Stimulated activated CD4-positive, alpha-beta T cell treated with anti-CD3 and anti-CD28 coated beads, Interleukin-4, amount 100 ng/mL, for 4 hours (primary cell): ENCODE measurements at regions not wholly inside any gene's neighbourhood (a gene's known extent, or its start where the extent isn't known, plus 50 kb on each side); places are given as distances from the start of the nearest gene placed in this dataset.
"Not testable (repeated sequence)": the region's sequence is repeated elsewhere in the genome, so short reads cannot be mapped to it uniquely, and the experiment has no call there.

Source experiments
- DNase-seq, 2 experiments: peaks; one replicate each; pipeline ENCODE4 v3.0.0-alpha.2; 2020

DNA sequence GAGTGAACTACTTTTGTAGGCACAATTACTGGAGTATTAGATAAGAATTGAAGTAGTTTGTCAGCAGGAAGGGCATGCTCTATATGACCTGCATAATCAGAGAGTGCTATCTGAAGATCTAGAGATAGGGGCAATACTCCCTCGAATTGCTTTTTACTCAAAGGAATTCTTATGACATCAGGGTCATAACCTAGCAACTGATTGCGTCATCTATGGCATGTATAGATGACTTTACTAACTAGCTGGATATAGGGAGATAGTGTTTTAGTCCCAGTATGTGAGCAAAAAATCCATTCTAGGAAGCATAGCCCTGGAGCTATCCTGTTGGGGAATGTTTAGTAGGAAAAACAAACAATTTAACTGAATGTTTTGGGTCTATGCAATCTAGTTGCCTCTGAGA lies 109.5 kb upstream of the ZNF267 start:
- no peak for DNase-seq

DNA sequence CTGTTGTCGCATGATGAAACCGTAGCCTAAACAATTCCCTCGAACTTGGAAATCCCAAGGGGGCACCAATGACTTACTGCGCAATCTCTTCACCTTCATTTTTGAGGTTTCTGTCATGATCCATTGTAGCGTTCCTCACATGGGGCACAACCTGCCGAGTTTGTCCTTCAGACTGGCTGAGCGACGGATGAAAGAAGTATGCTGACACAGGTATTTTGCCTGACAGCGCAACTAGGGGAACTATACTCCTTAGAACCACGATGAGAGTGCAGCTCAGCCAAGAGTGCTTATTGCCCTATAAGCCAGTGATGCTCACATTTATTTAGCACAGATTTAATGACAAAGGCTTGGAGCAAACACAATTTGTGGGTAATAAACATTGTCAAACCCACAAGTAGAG lies 106.3 kb upstream of the ZNF267 start:
- DNase-seq = no peak

- no peak for DNase-seq
Observed at GRCh38 chr16:31780342-31780741, 93.3 kb upstream of the ZNF267 start.

DNA sequence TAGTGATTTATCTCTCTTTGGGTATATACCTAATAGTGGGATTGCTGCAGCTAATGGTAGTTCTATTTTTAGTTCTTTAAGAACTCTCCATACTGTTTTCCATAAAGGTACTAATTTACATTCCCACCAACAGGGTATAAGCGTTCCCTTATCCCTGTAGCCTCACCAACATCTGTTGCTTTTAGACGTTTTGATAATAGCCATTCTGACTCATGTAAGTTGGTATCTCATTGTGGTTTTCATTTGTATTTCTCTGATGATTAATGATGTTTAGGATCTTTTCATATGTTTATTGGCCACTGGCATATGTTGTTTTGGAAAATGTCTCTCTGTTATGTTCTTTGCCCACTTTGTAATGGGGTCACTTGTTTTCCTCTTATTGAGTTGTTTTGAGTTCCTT lies 88.5 kb upstream of the ZNF267 start:
- DNase-seq = no peak

- DNase-seq = no peak
Observed at GRCh38 chr16:31807086-31807485, 66.5 kb upstream of the ZNF267 start.

- no peak for DNase-seq
Observed at GRCh38 chr16:31810863-31811262, 62.7 kb upstream of the ZNF267 start.

GRCh38 chr16:31816141-31816540 lies 57.5 kb upstream of the ZNF267 start:
- DNase-seq = not testable (repeated sequence)

DNA sequence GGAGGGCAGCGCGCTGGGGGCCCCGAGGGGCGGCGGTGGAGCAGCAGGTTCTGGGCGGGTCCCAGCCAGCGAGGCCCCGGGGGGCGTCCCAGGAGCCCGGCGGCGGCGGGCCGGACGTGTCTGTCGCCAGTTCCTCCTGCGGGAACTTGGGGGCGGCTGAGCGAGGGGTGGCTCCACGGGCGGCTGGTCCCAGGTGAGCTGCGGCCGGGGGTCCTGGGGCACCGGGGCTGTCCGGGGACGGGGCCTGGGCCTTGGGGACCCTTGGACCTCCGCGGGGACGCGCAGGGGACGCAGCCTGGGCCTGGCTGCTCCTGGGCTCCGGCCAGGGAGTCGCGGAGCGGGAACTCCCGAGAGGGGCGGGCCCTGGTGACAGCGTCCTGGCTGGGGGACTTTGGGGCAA lies 54.2 kb upstream of the ZNF267 start:
- DNase-seq = no peak

DNA sequence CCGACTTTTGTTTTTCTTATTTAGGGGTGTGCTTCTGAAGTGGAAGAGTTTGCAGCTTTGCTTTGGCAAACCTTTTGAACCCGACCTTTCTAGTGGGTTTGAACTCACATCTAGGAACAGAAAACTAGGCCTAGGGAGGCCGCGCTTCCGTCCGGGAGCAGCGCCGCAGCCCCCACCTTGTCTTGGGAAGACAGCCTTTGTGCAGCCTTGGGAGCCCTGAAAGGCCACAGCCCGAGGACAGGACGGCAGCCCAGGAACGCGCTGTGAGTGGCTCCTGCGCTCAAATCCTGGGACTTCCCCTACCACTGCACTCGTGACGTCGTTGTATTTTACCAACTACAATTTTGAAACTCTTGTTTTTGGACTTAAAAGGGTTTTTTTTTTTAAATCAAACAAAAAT lies 53.7 kb upstream of the ZNF267 start:
- DNase-seq = no peak
